IPS-18a (cell line): ENCODE measurements at regions not wholly inside any gene's neighbourhood (a gene's known extent, or its start where the extent isn't known, plus 50 kb on each side); places are given as distances from the start of the nearest gene placed in this dataset.

Experiments used
- H3K27ac ChIP-seq: one replicate; pipeline ENCODE4 v1.5.1; 2013; ENCODE audit warnings: low read length
- H3K27me3 ChIP-seq: one replicate; pipeline ENCODE4 v1.6.1; 2013; ENCODE audit warnings: mild to moderate bottlenecking, low read length; ENCODE audit not compliant: control insufficient read depth, insufficient read depth
- H3K36me3 ChIP-seq: one replicate; pipeline ENCODE4 v1.6.1; 2013; ENCODE audit warnings: low read depth, low read length; ENCODE audit not compliant: control insufficient read depth
- H3K4me1 ChIP-seq: one replicate; pipeline ENCODE4 v1.6.1; 2013; ENCODE audit warnings: low read depth, low read length; ENCODE audit not compliant: control insufficient read depth
- H3K4me3 ChIP-seq: one replicate; pipeline ENCODE4 v1.5.1; 2013; ENCODE audit warnings: low read length
- H3K9ac ChIP-seq: one replicate; pipeline ENCODE4 v1.6.1; 2013; ENCODE audit warnings: mild to moderate bottlenecking, low read length, moderate library complexity
- H3K9me3 ChIP-seq: one replicate; pipeline ENCODE4 v1.6.1; 2013; ENCODE audit warnings: low read depth, low read length; ENCODE audit not compliant: control insufficient read depth

DNA sequence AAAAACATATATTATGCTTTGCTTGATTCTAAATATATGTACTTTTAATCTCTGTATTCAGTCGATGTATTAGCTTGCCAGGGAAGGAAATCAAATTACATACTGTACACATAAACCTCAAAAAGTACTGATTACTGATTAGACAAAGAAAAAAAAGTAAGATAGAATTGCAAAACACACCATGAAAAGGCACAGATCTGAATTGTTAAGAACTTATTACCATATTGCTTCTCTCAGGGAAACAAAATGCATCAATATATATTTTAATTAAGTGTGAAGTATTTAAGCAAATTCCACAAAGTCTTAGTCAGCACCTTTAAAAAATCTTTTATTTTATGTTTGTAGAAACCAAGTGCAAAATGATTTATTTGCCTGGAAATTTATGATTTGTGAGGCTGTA is 309.3 kb downstream of the RNF144A start:
- Histone ChIP-seq H3K4me3 (no peak overlapping the region), H3K27ac (no peak overlapping the region), H3K9me3 (no peaks in the 10 kb centered on the region), H3K27me3 (no peaks in the 10 kb centered on the region), H3K9ac (no peak overlapping the region), H3K4me1 (peaks cover 41% of the 10 kb centered on the region), H3K36me3 (no peaks in the 10 kb centered on the region)

DNA sequence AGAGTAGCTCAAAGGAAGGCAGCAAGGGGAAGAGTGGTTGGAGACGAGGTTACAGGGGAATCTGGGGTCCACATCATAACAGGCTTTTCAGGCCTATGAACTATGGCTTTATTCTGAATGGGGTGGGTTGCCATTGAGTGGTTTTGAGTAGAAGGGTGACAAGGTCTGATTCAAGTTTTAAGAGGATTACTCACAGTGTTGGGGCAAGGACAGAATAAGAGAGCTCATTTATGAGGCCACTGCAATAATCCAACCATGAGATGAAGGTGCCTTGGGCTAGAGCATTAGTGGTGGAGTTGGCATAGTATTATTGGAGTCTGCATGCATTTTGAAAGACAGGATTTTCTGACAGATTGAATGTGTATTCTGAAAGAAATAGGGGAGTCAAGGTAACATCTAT is 315.9 kb downstream of the RNF144A start:
- Histone ChIP-seq H3K9ac (no peak overlapping the region), H3K4me3 (no peak overlapping the region), H3K36me3 (no peaks in the 10 kb centered on the region), H3K9me3 (no peaks in the 10 kb centered on the region), H3K27ac (no peak overlapping the region), H3K4me1 (peaks cover 7% of the 10 kb centered on the region), H3K27me3 (no peaks in the 10 kb centered on the region)

DNA sequence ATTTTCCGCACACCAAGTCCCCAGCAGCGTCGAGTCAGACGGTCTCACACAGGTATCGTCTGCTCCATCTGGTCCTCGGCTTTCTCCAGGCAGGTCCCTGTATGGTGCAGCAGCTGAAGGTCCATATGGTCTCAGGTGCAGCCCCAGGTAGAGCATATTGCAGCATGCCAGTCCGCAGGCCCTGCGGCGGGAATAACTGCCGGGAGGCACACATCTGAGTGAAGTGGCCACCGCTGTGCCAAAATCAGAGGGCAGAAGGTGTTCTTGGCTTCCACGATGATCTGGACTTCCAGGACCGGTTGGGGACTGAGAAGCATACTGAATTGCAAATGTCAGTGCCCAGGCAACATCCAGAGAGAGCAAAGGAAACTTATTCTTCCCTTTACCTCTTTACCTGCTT is 320.3 kb downstream of the RNF144A start:
- no peaks in the 10 kb centered on the region for H3K36me3 ChIP-seq
- H3K4me1 ChIP-seq, result no peaks in the 10 kb centered on the region
- no peak overlapping the region for H3K9ac ChIP-seq

DNA sequence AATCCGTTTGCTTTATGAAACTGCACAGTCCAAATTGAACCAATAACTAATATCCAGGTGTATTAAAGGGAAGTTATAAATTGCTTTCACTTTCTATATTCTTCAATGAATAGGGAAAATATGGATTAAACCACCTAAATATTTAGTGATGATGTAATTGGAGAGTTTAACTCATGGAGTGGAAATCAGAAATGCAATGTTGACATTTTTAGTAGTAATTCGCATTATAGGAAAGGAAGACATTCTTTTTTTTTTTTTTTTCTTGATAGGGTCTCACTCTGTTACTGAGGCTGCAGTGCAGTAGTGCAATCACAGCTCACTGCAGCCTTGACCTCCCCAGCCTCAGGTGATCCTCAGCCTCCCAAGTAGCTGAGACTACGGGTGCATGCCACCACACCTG is 321.9 kb downstream of the RNF144A start:
- H3K4me3 ChIP-seq, result no peak overlapping the region
- no peaks in the 10 kb centered on the region for H3K4me1 ChIP-seq
- H3K9me3 ChIP-seq, result no peaks in the 10 kb centered on the region

More for the DNA sequence above, 320.3 kb downstream of the RNF144A start:
- H3K27ac ChIP-seq, result no peak overlapping the region
- H3K4me3 ChIP-seq, result no peak overlapping the region
- H3K27me3 ChIP-seq, result no peaks in the 10 kb centered on the region
- H3K9me3 ChIP-seq, result no peaks in the 10 kb centered on the region

DNA sequence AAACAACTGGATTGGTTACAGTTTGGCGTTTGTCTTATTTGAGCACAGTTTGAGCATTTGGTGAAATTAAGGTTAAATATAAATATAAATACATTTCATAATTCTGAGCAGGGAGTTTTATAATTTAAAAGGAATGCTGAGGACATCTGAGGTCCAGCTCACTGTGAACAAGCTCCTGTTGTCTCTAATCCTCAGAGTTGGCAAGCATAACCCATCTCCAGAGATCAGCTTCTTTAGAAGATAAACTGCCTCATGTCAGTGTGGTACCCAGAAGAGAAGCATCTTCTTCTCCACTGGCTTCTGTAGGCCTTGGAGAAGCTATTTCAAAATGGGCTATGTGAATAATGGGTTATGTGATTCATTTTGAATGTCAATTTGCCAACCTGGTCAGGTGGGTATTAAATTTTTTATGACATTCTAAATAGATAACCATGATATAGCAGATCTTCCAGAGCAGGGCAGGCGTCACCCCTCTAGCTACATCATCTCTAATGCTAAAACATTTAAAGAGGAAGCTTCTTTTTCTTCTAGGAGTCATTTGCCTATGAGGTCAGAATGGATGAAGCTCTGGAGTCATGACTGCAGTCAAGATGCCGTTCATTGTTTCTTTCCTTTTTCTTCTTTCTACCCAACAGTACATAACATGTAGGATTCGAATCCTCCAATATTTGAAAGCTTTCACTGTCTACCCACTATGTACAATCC is 324.0 kb downstream of the RNF144A start:
- Histone ChIP-seq H3K4me3 (no peak overlapping the region), H3K9me3 (no peaks in the 10 kb centered on the region), H3K36me3 (no peaks in the 10 kb centered on the region), H3K27ac (no peak overlapping the region), H3K27me3 (no peaks in the 10 kb centered on the region), H3K9ac (no peak overlapping the region), H3K4me1 (no peaks in the 10 kb centered on the region)

More for the DNA sequence above, 321.9 kb downstream of the RNF144A start:
- Histone ChIP-seq H3K27me3 (no peaks in the 10 kb centered on the region), H3K27ac (no peak overlapping the region), H3K9ac (no peak overlapping the region), H3K36me3 (no peaks in the 10 kb centered on the region)

DNA sequence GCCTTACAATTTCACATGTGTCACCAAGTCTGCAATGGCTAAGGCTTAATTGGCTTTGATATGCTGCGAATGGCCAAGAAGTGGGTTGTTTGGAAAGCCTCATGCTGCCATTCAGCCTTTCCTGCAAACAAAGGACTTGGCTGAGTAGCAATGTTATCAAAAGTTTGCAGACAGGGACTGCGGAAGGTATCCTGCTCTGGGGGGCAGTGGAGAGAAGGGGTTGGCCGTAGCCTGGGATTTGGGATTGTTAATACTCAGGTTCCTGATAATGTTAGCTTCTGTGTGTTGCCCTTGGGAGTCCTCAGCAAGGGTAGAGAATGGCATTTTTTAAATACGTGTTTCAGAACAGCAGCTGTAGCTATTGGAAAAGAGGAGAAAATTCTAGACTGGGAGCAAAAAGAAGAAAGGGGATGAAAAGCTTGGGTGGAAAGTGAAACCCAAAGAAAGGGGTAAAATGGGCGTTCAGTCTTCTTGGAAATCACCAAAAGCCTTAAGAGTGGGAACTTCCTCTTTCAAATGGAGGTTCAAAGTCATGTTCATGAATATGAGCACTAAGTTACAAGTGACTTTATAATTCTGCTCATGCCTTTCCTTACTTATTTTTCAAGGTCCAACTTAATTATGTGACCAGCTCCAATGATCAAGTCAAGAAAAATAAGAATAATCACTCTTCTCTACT is 325.1 kb downstream of the RNF144A start:
- Histone ChIP-seq H3K4me3 (no peak overlapping the region), H3K9me3 (no peaks in the 10 kb centered on the region), H3K36me3 (no peaks in the 10 kb centered on the region), H3K9ac (no peak overlapping the region), H3K4me1 (no peaks in the 10 kb centered on the region), H3K27ac (no peak overlapping the region), H3K27me3 (no peaks in the 10 kb centered on the region)

DNA sequence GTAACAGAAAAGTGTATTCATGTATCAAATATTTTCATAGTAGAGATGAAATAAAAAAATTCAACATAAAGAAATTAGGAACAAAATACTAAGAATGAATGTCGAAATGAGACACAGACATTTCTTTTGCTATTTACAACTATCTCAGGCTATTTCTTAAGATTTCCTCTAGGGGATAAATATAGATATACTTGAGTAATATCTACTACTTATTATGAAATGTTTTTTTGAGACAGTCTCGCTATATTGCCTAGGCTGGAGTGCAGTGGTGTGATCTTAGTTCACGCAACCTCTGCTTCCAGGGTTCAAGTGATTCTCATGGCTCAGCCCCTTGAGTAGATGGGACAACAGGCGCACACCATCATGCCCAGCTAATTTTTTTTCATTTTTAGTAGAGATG is 326.1 kb downstream of the RNF144A start:
- no peaks in the 10 kb centered on the region for H3K36me3 ChIP-seq
- no peaks in the 10 kb centered on the region for H3K4me1 ChIP-seq
- no peak overlapping the region for H3K4me3 ChIP-seq
- H3K27ac ChIP-seq, result no peak overlapping the region
- H3K27me3 ChIP-seq, result no peaks in the 10 kb centered on the region
- H3K9me3 ChIP-seq, result no peaks in the 10 kb centered on the region
- H3K9ac ChIP-seq, result no peak overlapping the region

DNA sequence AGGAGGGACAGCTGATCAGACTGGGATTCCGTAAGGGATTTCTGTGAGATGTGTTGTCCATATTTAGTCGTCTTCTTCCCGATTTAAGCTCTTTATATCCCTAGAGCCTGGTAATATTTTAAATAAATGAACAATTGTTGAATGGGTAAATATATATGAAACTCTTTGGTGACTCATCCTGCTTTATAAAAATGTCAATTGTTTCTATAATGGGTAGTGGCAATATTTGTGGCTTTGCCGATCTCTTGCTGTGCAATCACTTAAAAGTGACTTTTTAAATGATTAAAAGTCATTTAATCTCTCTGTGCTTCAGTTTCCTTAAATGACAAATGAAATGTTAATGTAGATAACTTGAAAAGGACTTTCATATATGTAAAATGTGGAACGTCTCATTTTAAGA is 339.2 kb downstream of the RNF144A start:
- no peaks in the 10 kb centered on the region for H3K36me3 ChIP-seq
- no peak overlapping the region for H3K9ac ChIP-seq
- H3K27ac ChIP-seq, result no peak overlapping the region
- H3K27me3 ChIP-seq, result no peaks in the 10 kb centered on the region
- no peaks in the 10 kb centered on the region for H3K4me1 ChIP-seq
- H3K4me3 ChIP-seq, result no peak overlapping the region
- H3K9me3 ChIP-seq, result no peaks in the 10 kb centered on the region

DNA sequence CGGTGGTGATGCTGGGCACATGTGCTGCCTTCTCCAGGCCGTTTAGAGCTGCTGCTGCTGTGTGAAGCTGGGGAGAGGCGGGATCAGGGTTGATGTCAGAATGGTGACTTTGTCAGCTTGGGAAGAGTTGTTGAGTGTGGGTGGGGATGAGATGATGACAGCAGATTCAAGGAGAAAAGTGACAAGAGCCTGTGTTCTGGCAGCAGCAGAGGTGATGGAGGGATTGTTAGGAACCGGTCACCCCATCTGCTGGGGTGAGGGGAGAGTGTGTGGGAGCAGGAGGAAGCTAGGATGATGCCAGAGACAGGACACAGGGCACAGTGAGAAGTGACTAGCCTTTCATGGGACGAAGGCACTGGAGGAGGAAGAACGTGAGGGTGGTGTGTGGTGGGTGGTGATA is 345.5 kb downstream of the RNF144A start:
- Histone ChIP-seq H3K4me3 (no peak overlapping the region), H3K27me3 (no peaks in the 10 kb centered on the region), H3K9me3 (no peaks in the 10 kb centered on the region), H3K9ac (no peak overlapping the region), H3K36me3 (no peaks in the 10 kb centered on the region), H3K4me1 (no peaks in the 10 kb centered on the region), H3K27ac (no peak overlapping the region)

DNA sequence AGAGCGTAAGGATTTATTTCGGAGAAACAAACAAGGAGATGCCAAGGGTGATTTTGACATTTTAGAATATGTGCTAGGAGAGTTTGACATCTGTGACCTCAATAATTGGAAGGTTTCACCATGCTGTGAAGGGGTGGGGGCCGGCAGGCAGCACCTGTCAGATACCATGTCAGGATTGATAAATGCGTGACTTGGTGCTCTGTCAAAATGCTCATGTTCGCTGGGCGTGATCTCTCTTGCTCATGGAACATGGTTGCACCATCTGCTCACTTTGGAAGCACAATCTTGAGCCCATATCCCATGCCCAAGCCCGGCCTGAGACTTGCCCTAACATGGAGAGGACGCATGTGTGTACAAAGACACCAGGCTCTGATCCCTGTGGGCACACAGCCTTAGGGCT is 347.6 kb downstream of the RNF144A start:
- no peaks in the 10 kb centered on the region for H3K36me3 ChIP-seq
- no peak overlapping the region for H3K4me3 ChIP-seq
- no peak overlapping the region for H3K27ac ChIP-seq
- H3K4me1 ChIP-seq, result no peaks in the 10 kb centered on the region
- H3K9ac ChIP-seq, result no peak overlapping the region
- no peaks in the 10 kb centered on the region for H3K27me3 ChIP-seq
- no peaks in the 10 kb centered on the region for H3K9me3 ChIP-seq

DNA sequence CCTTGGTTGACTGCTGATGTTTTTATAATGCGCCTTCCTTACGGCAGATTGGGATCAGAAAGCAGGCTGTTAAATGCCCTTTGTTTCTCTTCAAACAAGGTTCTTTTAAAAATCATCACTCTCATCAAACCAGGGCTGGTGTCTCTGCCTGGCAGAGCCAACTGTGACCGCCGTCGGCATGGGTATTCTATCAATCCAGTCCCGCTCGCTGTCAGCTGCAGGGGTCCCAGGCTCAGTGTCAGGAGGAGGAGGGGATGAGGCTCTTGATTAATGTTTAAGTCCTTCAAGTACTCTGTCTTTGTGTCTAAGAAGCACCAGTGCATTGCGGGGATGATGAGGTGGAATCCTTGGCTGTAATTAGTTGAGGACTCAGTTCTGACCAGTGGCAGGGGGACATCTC is 348.1 kb downstream of the RNF144A start:
- H3K27me3 ChIP-seq, result no peaks in the 10 kb centered on the region
- no peak overlapping the region for H3K9ac ChIP-seq
- H3K4me3 ChIP-seq, result no peak overlapping the region
- H3K9me3 ChIP-seq, result no peaks in the 10 kb centered on the region
- no peaks in the 10 kb centered on the region for H3K4me1 ChIP-seq
- H3K27ac ChIP-seq, result no peak overlapping the region
- no peaks in the 10 kb centered on the region for H3K36me3 ChIP-seq

DNA sequence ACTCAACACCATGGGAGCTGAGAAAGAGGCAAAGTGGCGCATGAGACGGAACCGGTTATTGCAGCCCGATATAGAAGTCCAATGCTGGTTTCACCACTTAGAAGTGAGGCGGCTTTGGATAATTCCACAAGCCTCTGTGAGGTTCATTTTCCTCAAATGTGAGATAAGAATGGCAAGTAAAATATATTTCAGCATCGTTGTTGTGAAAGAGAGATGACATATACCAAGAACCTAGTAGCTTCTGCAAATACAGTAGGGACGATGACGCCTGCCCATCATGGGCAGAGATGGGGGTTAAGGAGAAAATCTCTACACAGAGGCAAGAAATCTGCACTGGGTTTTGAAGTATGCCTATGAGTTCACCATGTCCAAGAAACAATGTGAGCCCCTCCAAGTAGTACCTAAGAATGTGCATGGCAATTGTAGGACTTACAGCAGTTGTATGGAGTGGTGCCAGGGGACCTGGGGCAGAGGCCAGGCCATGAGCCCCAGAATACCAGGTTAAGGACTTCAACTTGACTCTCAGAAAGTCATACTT is 352.0 kb downstream of the RNF144A start:
- Histone ChIP-seq H3K27me3 (no peaks in the 10 kb centered on the region), H3K9ac (no peak overlapping the region), H3K27ac (no peak overlapping the region), H3K4me3 (no peak overlapping the region), H3K4me1 (no peaks in the 10 kb centered on the region), H3K36me3 (no peaks in the 10 kb centered on the region), H3K9me3 (no peaks in the 10 kb centered on the region)
